HG03520 (cell line): ENCODE measurements at regions not wholly inside any gene's neighbourhood (a gene's known extent, or its start where the extent isn't known, plus 50 kb on each side); places are given as distances from the start of the nearest gene placed in this dataset.
"Not testable (repeated sequence)": the region's sequence is repeated elsewhere in the genome, so short reads cannot be mapped to it uniquely, and the experiment has no call there.

Experiments
- ATAC-seq: cut with Tn5 transposase; IDR thresholded peaks from one replicate; pipeline ENCODE4 v1.9.1; 2021; ENCODE audit warnings: mild to moderate bottlenecking, moderate library complexity; ENCODE audit not compliant: unreplicated experiment

DNA sequence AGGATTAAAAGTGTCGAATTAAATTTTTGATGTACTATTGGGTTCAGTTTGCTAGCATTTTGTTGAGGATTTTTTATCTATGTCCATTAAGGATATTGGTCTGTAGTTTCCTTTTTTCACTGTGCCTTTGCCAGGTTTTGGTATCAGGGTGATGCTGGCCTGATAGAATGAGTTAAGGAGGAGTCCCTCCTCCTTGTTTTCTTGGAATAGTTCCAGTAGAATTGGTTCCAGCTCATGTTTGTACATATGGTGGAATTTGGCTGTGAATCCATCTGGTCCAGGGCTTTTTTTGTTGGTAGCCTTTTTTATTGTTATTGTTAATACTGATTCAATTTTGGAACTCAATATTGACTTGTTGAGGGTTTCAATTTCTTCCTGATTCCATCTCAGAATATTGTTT is 141.8 kb downstream of the SIM1 start:
- ATAC-seq, result no peak

- ATAC-seq, result no peak
These were observed 144.0 kb downstream of the SIM1 start for GRCh38 chr6:100320686-100321085.

DNA sequence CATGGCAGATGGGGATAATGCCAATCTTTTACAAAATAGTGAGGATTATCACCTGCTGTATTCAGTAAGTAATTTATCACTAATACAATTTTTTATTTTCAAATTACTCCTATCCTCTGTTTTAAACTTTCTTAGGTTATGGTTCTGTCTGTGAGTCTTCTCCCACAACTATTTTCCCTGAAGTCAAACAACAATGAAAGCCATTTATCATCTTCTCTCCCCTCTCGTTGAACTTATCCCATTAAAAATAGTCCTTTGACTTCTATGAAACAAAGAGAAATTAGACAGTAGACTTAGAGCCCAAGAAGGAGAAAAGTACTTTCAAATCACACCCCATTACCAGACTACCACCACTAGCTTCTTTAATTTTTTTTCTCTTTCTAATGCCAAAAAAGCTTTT is 147.7 kb downstream of the SIM1 start:
- no peak for ATAC-seq

DNA sequence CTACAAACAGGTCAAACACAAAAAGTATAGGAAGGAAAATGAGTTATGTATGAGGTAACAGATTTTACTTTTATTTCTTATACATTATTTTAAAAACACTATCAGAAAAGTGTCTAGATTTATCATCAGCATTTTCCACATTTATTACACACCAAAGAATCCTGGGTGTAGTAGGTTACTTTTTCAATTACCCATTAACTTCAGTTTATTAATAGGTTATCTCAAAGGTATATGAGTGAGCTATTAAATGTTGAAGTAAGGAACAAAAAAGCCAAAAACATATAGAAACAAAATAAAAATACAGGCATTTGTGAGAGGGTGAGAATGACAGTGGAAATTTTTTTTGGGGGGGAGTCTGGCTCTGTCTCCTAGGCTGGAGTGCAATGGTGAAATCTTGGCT is 150.5 kb downstream of the SIM1 start:
- no peak for ATAC-seq

DNA sequence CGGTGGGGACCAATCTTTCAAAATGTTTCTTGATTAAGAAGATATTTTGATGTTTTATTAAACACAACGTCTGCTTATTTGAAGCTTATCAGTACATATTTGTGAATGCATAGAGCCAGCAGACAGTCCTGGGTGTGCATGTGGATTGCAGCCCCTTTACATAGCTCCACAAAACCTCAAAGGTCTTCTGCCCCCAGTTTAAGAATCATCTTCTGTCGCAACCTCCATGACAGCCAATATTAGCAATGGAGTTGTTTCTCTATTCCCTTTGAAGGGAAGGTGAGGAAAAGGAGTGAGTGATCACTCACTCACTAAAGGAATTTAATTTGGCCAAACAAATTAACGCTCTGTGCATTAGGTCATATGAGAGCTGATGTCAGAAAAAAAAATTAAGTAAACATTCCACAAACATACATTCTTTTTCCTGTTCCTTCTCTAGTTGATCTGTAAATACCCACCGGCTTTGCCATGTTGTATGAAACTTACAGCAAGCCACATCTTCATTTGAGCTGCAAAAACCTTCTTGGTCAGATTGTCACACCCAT is 152.9 kb downstream of the SIM1 start:
- no peak for ATAC-seq

GRCh38 chr6:100309174-100309573 is 155.5 kb downstream of the SIM1 start:
- no peak for ATAC-seq

DNA sequence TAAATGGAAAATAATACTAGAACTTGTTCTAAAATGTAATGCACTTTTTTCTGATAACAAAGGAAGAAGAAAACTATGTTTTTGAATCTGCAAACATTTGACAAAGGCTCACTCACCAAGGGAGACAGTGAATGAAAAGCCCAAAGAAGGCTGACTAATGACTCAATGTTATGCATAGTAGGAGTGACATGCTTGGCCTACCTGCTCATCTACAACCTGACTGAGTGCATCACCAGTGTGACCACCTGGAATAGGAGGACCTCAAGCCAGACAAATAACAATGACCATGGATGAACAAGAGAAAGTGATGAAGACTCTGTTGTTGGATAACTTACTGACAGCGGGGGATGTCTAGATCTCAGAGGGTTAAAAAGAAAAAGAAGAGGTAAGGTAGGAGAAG is 157.2 kb downstream of the SIM1 start:
- no peak for ATAC-seq

GRCh38 chr6:100305209-100305869 is 159.4 kb downstream of the SIM1 start:
- ATAC-seq, result no peak

- ATAC-seq, result no peak
These were observed 160.1 kb downstream of the SIM1 start for GRCh38 chr6:100304575-100304974.

DNA sequence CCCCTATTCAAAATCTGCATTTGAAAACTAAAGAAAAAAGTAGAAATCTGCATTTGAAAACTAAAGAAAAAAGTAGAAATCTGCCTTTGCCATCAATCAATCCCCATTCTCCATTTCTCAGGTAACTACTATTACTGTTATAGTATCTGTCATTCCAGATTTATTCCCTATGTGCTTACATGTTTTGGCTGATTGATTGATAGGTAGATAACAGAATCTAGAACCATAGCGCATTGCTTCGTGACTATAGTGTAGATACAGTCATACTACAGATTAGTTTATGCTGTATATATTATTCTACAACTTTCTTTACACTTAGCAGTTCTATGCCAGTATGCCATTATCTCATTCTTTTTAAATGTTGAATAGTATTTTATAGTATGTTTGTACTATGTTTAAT is 163.0 kb downstream of the SIM1 start:
- ATAC-seq, result no peak

DNA sequence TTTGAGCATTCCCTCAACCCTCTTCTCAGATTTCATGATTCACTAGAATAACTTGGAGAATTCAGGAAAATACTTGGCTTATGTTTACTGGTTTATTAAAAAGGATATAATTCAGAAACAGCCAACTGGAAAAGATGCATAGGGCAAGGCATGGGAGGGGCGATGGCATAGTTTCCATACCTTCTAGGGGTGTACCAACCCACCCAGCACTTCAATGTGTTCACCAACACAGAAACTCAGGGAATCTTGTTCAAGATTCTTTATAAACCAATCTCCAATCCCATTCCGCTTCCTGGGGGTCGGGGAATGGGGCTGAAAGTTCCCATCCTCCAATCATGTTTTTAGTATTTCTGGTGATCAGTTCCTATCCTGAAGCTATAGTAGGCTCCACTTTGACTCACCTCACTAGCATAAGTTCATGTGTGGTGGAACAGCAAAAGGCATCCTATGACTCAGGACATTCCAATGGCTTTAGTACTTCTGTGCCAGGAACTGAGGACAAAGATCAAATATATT is 164.4 kb downstream of the SIM1 start:
- ATAC-seq, result no peak

DNA sequence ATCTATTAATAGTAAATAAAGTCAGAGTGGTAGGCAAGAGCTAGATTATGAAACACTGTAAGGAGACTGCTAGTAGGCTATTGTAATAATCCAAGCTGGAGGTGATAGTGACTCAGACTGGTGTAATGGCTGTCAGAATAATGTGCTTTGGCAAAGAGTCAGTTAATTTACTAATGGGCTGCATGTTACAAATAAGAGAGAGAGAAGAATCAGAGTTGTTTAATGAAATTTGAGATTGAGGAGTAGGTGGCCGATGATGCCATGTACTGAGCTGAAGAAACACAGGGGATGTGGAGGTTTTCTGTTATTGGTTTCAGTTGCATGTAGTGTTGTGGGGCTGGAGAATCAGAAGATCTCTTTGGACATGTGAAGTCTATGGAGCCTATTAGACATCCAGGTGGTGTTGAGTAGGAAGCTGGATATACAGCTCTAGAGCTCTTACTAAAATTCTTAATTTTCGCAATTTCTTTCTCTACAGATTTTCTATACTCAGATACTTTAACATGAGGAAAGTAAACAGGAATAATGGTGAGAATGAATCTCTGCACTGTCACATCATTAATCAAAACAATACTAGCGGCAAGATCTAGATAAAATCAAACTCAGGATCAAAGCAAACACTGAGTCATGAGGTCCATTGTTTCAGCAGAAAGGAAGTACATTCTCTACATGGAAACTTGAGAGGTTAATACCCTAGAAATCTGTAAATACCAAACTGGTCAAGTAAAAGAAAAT is 167.7 kb downstream of the SIM1 start:
- no peak for ATAC-seq

DNA sequence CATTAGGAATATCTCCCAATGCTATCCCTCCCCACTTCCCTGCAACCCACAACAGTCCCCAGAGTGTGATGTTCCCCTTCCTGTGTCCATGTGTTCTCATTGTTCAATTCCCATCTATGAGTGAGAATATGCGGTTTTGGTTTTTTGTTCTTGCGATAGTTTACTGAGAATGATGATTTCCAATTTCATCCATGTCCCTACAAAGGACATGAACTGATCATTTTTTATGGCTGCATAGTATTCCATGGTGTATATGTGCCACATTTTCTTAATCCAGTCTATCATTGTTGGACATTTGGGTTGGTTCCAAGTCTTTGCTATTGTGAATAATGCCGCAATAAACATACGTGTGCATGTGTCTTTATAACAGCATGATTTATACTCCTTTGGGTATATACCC is 169.5 kb downstream of the SIM1 start:
- not testable (repeated sequence) for ATAC-seq

- no peak for ATAC-seq
These were observed 175.4 kb downstream of the SIM1 start for GRCh38 chr6:100289285-100289684.

GRCh38 chr6:100288311-100288710 is 176.4 kb downstream of the SIM1 start:
- no peak for ATAC-seq

DNA sequence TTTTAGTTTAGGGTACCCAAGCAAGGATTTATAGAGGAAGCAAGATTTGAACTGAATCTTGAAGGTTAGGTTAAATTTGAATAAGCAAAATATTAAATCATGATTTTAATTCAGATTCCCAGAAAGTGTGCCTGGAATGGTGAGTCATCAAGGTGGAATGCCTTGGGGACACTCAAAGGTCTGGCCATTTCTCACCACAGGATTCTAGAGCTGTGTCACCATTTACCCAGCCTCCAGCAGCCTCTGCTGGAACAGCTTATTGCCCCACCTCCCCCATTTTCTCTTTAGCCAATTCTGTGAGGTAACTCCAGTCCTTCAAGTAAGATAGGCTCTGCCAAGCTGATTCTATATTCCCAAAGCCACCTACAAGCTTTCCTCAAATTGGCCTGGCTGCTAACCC is 181.4 kb downstream of the SIM1 start:
- ATAC-seq, result no peak

DNA sequence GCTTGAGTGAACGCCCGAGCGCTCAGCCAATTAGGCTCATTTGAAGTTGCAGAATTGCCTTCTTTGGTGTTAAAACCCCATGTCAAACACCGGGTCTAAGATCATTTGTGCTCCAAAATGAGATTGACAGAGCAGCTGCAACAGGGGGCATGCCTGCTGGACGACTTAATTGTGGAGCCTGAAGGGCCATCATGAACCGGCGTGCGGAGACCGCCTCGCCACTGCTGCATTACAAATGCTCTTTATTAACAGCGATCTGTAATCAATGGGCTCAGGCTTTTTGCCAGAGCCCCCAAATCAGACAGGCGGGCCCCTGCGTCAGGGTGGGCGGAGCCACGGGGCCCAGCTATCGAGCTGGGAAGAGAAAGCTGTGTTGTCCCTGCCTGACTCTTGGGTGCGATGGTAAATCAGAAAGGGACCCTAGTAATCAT is 183.2 kb downstream of the SIM1 start:
- ATAC-seq, result no peak

DNA sequence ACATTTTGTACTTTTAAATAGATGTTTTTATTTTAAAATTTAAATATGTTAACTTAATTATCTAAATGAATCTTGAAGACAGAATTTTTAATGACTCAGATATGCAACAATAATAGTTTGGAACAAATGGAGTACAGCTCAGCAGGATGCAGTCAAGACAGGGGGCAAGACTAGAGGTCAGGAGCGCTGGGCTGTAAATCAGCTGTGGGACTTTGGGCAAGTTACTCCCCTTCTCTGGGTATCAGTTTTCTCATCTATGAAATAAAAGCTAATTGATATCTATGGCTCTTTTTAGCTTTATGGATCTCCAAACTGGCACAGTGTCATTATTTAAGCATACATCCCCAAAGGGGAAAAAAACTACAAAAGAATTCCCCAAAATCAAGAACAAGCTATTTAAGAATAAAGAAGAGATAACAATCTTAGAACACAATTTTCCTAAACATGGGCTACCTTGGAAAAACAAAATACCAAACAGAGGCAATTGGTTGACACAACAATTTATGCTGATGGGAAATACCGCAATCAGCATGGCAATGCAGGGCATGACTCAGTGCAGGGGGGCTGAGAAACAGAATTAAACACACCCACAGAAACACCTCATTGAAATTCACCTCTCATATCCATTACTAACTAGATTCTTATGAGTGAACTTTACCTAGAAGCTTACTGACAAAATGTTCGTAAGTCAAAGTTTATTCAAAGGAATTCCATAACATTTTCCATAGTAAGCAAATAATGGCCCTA is 188.2 kb downstream of the SIM1 start:
- ATAC-seq, result no peak

- no peak for ATAC-seq
These were observed 190.6 kb downstream of the SIM1 start for GRCh38 chr6:100274147-100274546.

- no peak for ATAC-seq
These were observed 193.1 kb downstream of the SIM1 start for GRCh38 chr6:100271625-100272024.

- ATAC-seq, result no peak
These were observed 193.5 kb downstream of the SIM1 start for GRCh38 chr6:100271202-100271601.
